GM19099 (cell line): ENCODE measurements at regions not wholly inside any gene's neighbourhood (a gene's known extent, or its start where the extent isn't known, plus 50 kb on each side); places are given as distances from the start of the nearest gene placed in this dataset.

Source experiments
- POLR2A ChIP-seq: IDR thresholded peaks from 3 replicates; pipeline ENCODE4 v1.6.1; 2011; ENCODE audit warnings: low read depth; ENCODE audit not compliant: insufficient read length; ENCODE audit errors: extremely low read depth

GRCh38 chr10:88067737-88068136, 204.3 kb downstream of the PTEN start:
- no peak for TF ChIP-seq POLR2A

- TF ChIP-seq POLR2A: no peak
These were observed 205.9 kb downstream of the PTEN start for GRCh38 chr10:88069338-88069737.

- peak; percentile 44 for TF ChIP-seq POLR2A
These were observed 206.9 kb downstream of the PTEN start for GRCh38 chr10:88070080-88070880.

GRCh38 chr10:88071879-88072278, 208.5 kb downstream of the PTEN start:
- TF ChIP-seq POLR2A: no peak

- TF ChIP-seq POLR2A: no peak
These were observed 210.3 kb downstream of the PTEN start for GRCh38 chr10:88073682-88074081.

- no peak for TF ChIP-seq POLR2A
These were observed 211.5 kb downstream of the PTEN start for GRCh38 chr10:88074971-88075370.

- TF ChIP-seq POLR2A: peak; percentile 9
These were observed 212.8 kb downstream of the PTEN start for GRCh38 chr10:88076027-88076880.

- no peak for TF ChIP-seq POLR2A
These were observed 214.6 kb downstream of the PTEN start for GRCh38 chr10:88077977-88078376.

- TF ChIP-seq POLR2A: peak; percentile 33
These were observed 216.8 kb downstream of the PTEN start for GRCh38 chr10:88080213-88080612.

GRCh38 chr10:88081457-88082054, 218.1 kb downstream of the PTEN start:
- no peak for TF ChIP-seq POLR2A

- TF ChIP-seq POLR2A: no peak
These were observed 219.0 kb downstream of the PTEN start for GRCh38 chr10:88082391-88082790.

GRCh38 chr10:88082806-88083596, 219.6 kb downstream of the PTEN start:
- peak; percentile 54 for TF ChIP-seq POLR2A

- no peak for TF ChIP-seq POLR2A
These were observed 220.2 kb downstream of the PTEN start for GRCh38 chr10:88083597-88083989.

GRCh38 chr10:88086187-88086960, 222.9 kb downstream of the PTEN start:
- TF ChIP-seq POLR2A: no peak
